A549 (cell line): ENCODE measurements at regions not wholly inside any gene's neighbourhood (a gene's known extent, or its start where the extent isn't known, plus 50 kb on each side); places are given as distances from the start of the nearest gene placed in this dataset.

Experiments used
- ATAC-seq, 2 experiments: fragments of 200-7000 bp in 1 of 2; fragments of >200 bp in 1 of 2; cut with Nextera tagmentation in 1 of 2; cut with Tn5 transposase in 1 of 2; 3 replicates each; pipeline versions ENCODE4 v1.8.0 to v1.9.1; 2018 to 2020; ENCODE audit warnings: mild to moderate bottlenecking in 1 of 2, moderate library complexity in 1 of 2
- CTCF ChIA-PET: fragments of 300-600 bp; sonication (Branson Sonifier 250); formaldehyde crosslinking; extraction: SDS; loops from one replicate; lab custom pipeline; 2021; ENCODE audit warnings: antibody characterized with exemption, inconsistent platforms; lab: Yijun Ruan, JAX
- POLR2A ChIA-PET: fragments of 350-600 bp; formaldehyde crosslinking; extraction: SDS; loops from one replicate; lab custom pipeline; 2021; ENCODE audit warnings: antibody characterized with exemption, inconsistent platforms; lab: Yijun Ruan, JAX
- DNase-seq, 2 experiments: peaks; one replicate each; pipeline versions ENCODE4 v3.0.0 to v3.0.0-alpha.2; 2011 to 2016; ENCODE audit warnings: low read depth in 1 of 2, low spot score in 1 of 2
- FAIRE-seq: peaks from 2 replicates; lab custom pipeline; 2011; peaks lifted over from hg19 to GRCh38; lab: Jason Lieb, UNC
- H3K27ac ChIP-seq, 2 experiments: fragments of >200 bp; sonication (Bioruptor Twin); formaldehyde crosslinking; 3 replicates each; pipeline ENCODE4 v1.5.1; 2016 to 2017
- H3K4me1 ChIP-seq: fragments of >200 bp; sonication (Bioruptor Twin); formaldehyde crosslinking; 3 replicates; pipeline ENCODE4 v1.6.1; 2016
- H3K4me2 ChIP-seq: fragments of >200 bp; sonication (Bioruptor Twin); formaldehyde crosslinking; 3 replicates; pipeline ENCODE4 v1.6.1; 2016
- H3K4me3 ChIP-seq: fragments of >200 bp; sonication (Bioruptor Twin); formaldehyde crosslinking; 3 replicates; pipeline ENCODE4 v1.5.1; 2016
- H3K9me3 ChIP-seq: fragments of >200 bp; sonication (Bioruptor Twin); formaldehyde crosslinking; 3 replicates; pipeline ENCODE4 v1.6.1; 2016
- BHLHE40 ChIP-seq: IDR thresholded peaks from 2 replicates; pipeline ENCODE4 v1.6.1; 2012; ENCODE audit warnings: low read depth, low read length, inconsistent platforms
- CBX8 ChIP-seq: fragments of 200-600 bp; sonication (generic); IDR thresholded peaks from 2 replicates; pipeline ENCODE4 v1.6.1; 2016
- EHF ChIP-seq: fragments of 250-450 bp; sonication (Bioruptor Pico); IDR thresholded peaks from 2 replicates; pipeline ENCODE4 v1.5.0; 2020; ENCODE audit warnings: mild to moderate bottlenecking
- EP300 ChIP-seq, 2 experiments: fragments of >200 bp; sonication (Bioruptor Twin); formaldehyde crosslinking; IDR thresholded peaks; 2 replicates in 1 of 2; 3 replicates in 1 of 2; pipeline ENCODE4 v1.6.1; 2016 to 2017
- HEYL ChIP-seq: fragments of 250-450 bp; sonication (Bioruptor Pico); IDR thresholded peaks from 2 replicates; pipeline ENCODE4 v1.8.0; 2021; ENCODE audit warnings: mild to moderate bottlenecking, moderate library complexity
- HOXA7 ChIP-seq: fragments of 250-450 bp; sonication (Bioruptor Pico); IDR thresholded peaks from 2 replicates; pipeline ENCODE4 v1.5.0; 2020; ENCODE audit warnings: mild to moderate bottlenecking, moderate library complexity
- HOXB5 ChIP-seq: fragments of 250-450 bp; sonication (Bioruptor Pico); IDR thresholded peaks from 2 replicates; pipeline ENCODE4 v1.5.0; 2020; ENCODE audit warnings: mild to moderate bottlenecking, moderate library complexity
- JUNB ChIP-seq: fragments of >200 bp; sonication (Bioruptor Twin); formaldehyde crosslinking; IDR thresholded peaks from 2 replicates; pipeline ENCODE4 v1.6.1; 2016
- NR3C1 ChIP-seq: fragments of >200 bp; sonication (Bioruptor Twin); formaldehyde crosslinking; IDR thresholded peaks from 3 replicates; pipeline ENCODE4 v1.6.1; 2017
- RCOR1 ChIP-seq: fragments of 150-350 bp; IDR thresholded peaks from 2 replicates; pipeline ENCODE4 v1.6.1; 2014; ENCODE audit warnings: antibody characterized with exemption, low read length, low read depth
- RFX5 ChIP-seq: fragments of 450-650 bp; IDR thresholded peaks from 2 replicates; pipeline ENCODE4 v1.7.1; 2014; ENCODE audit warnings: antibody characterized with exemption, mild to moderate bottlenecking, moderate library complexity
- SMC3 ChIP-seq: fragments of >200 bp; sonication (Bioruptor Twin); formaldehyde crosslinking; IDR thresholded peaks from 3 replicates; pipeline ENCODE4 v1.6.1; 2018; ENCODE audit warnings: inconsistent platforms
- WGBS: methylation state at CpG from one replicate; pipeline ENCODE4 v1.1.6; 2017; ENCODE audit errors: missing lambda C conversion rate; 5-methylcytosine and 5-hydroxymethylcytosine counted together
- TF ChIP-seq, protein P1 (sequence below): fragments of 150-350 bp; IDR thresholded peaks from 2 replicates; pipeline ENCODE4 v1.6.1; 2014; ENCODE audit warnings: low read depth, mild to moderate bottlenecking, low read length
- TF ChIP-seq, protein P2 (sequence below): fragments of 250-450 bp; sonication (Bioruptor Pico); IDR thresholded peaks from 2 replicates; pipeline ENCODE4 v1.5.0; 2020; ENCODE audit warnings: low read depth, mild to moderate bottlenecking, moderate library complexity
- TF ChIP-seq, protein P3 (sequence below): IDR thresholded peaks from 2 replicates; pipeline ENCODE4 v1.6.1; 2012
- TF ChIP-seq, protein P4 (sequence below): fragments of 450-650 bp; IDR thresholded peaks from 2 replicates; pipeline ENCODE4 v1.6.1; 2014; ENCODE audit warnings: antibody characterized with exemption
- TF ChIP-seq, protein P5 (sequence below): fragments of 250-450 bp; sonication (Bioruptor Pico); IDR thresholded peaks from 2 replicates; pipeline ENCODE4 v1.5.0; 2021; ENCODE audit warnings: mild to moderate bottlenecking, moderate library complexity, borderline replicate concordance
- TF ChIP-seq, protein P6 (sequence below): fragments of >200 bp; sonication (Bioruptor Twin); formaldehyde crosslinking; IDR thresholded peaks from 2 replicates; pipeline ENCODE4 v1.6.1; 2016

DNA sequence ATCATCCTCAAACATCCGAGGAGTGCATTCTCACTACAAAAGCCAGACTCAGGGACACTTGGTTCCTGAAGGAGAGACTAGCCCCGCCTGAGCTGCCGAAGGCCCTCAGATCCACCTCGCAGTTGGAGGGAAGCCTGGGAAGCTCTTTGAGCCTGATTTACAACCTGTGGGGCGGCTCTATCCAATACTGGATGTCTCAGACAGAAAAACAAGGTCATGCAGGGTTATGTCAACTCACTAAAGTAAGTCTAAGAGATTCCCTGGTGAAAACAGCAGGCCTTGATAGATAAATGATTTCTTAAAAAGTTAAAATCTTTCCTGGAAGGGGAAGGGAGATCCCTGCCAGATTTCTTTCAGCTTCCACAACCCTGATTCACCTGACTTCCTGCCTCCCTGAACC lies 284.3 kb downstream of the CYP26B1 start (continued):
- no peak for TF ChIP-seq RCOR1
- TF ChIP-seq, all 56 proteins: peak for 0

DNA sequence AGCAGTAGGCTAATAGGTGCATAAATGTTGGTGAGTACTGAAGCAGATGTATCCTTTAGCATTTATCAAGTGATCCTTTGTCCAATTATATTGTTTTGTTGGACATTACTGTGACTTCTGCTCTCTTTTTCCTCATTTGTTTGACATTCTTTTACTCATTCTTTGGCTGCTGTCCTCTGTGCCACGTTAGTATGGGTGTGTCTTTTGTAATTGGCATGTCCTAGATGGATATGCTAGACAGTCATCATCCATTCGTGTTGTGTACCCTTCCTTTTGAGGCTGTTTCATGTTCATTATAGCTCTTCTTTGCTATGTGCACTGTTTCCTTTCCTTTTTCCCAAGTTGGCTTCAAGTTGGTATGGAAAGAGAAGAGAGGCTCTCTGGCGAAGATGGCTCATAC lies 284.7 kb downstream of the CYP26B1 start:
- DNase-seq (no peak), FAIRE-seq (no peak), ATAC-seq (no peak)
- TF ChIP-seq HOXB5 = no peak
- ChIA-PET CTCF (interaction anchor here (1.0 to 1.5 kb wide), 4 partner anchors 10 to 253 kb away, joined by 3 read pairs; no protein-coding TSS in a partner anchor), POLR2A (no interaction called here)
- H3K4me2 ChIP-seq = no peak overlapping the region
- H3K4me1 ChIP-seq = no peaks in the 10 kb centered on the region
- H3K27ac ChIP-seq = no peak overlapping the region
- H3K9me3 ChIP-seq = no peaks in the 10 kb centered on the region
- H3K4me3 ChIP-seq = no peak overlapping the region
- WGBS = 22% methylated on average over 3 of the region's 3 CpGs

DNA sequence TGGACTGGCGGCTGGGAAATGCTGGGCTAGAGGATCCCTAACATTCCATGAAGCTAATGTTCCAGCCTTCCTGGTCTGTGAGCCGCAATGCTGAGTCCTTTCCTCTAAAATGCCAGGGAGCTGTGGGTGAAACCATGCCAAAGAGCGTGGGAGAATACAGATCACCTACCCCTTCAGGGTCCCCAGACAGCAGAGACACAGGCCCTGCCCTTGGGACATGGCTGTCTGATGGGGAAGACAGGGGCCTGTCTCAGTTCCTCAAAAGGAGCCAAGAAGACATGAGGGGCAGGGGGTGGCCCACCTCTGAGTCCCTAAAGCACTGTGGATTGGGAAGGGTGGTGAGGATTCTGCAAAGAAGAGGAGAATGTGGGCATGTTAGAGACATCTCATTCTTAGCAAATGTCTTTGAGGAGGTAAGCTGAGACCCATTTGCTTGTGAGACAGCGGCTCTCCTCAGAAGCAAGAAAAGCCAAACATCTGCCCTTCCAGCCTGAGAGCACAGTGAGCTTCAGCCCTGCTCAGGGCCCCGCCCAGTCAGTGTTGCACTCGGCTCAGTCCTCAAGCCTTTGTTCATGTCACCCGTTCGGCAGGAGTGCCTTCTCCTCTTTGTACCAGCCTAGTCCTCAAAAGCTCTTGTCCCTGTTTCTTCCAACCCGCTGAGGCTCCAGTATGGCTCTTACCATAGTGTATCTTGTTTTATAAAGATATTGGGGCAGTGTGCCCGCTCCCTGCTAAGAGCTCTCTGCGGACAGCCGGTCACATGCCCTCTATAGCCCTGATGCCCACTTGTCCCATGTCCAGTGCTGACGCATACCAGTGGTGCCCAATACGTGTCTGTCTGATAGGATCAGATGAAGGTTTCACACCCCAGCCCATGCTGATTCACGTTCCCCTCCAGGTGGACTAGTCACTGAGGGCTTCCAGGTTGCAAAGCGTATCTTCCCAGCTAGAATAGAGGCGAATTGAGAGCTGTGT lies 286.2 kb downstream of the CYP26B1 start:
- Histone ChIP-seq H3K9me3 (0 out of 3 replicates have a peak, but pooled peaks cover under 1% of the 10 kb centered on the region), H3K4me1 (no peaks in the 10 kb centered on the region), H3K4me2 (no peak overlapping the region), H3K4me3 (no peak overlapping the region), H3K27ac (no peak overlapping the region)
- DNase-seq (no peak), FAIRE-seq (no peak), ATAC-seq (peak in 1 of 2 experiments; percentile 23; a peak in 1 of 6 replicates)
- WGBS = 53% methylated on average over 17 of the region's 17 CpGs
- CTCF ChIA-PET = interaction anchor here (1.0 to 1.6 kb wide), 3 partner anchors 12 to 276 kb away, joined by 3 to 4 read pairs (median 4); no protein-coding TSS in a partner anchor
- TF ChIP-seq, protein P1, sequence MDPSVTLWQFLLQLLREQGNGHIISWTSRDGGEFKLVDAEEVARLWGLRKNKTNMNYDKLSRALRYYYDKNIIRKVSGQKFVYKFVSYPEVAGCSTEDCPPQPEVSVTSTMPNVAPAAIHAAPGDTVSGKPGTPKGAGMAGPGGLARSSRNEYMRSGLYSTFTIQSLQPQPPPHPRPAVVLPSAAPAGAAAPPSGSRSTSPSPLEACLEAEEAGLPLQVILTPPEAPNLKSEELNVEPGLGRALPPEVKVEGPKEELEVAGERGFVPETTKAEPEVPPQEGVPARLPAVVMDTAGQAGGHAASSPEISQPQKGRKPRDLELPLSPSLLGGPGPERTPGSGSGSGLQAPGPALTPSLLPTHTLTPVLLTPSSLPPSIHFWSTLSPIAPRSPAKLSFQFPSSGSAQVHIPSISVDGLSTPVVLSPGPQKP = no peak
- POLR2A ChIA-PET = no interaction called here

DNA sequence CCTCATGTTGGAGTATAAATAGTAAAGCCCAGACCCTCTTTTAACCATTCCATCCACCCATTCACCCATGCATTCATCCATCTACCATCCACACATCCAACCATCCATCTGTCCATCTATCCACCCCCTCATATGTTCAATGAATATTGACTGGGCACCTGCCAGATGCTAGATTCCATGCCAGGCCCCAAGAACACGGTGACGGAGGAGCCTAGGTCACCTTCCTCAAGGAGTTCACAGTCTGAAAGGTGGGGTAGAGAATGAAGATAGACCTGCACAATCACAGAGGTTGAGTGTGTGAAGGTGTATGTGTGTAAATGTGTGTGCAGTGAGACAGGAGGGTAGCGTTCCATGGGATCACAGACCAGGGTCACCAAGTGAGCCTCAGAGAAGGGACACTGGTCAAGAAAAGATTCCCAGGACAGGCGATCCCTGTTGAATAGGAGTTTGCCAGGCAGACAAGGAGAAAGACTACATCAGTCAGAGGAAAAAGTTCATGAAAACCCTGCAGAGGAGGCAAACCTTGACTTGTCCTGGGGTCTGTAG lies 287.2 kb downstream of the CYP26B1 start:
- Histone ChIP-seq H3K4me3 (no peak overlapping the region), H3K4me2 (no peak overlapping the region), H3K27ac (no peak overlapping the region), H3K9me3 (peaks cover 11% of the 10 kb centered on the region; the same call in 2 of the 3 replicates), H3K4me1 (no peaks in the 10 kb centered on the region)
- DNase-seq (no peak), ATAC-seq (no peak), FAIRE-seq (no peak)
- WGBS = 45% methylated on average over 4 of the region's 4 CpGs
- CTCF ChIA-PET = no interaction called here
- POLR2A ChIA-PET = no interaction called here
- TF ChIP-seq, protein P2, sequence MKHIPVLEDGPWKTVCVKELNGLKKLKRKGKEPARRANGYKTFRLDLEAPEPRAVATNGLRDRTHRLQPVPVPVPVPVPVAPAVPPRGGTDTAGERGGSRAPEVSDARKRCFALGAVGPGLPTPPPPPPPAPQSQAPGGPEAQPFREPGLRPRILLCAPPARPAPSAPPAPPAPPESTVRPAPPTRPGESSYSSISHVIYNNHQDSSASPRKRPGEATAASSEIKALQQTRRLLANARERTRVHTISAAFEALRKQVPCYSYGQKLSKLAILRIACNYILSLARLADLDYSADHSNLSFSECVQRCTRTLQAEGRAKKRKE (CRISPR knock-in tag) = no peak
- TF ChIP-seq SMC3 (no peak), EP300 (IDR thresholded peaks at IDR 0.05) (no peak), JUNB (no peak), RFX5 (no peak), CBX8 (no peak), BHLHE40 (no peak), HOXA7 (no peak), EHF (CRISPR knock-in tag) (no peak), HEYL (CRISPR knock-in tag) (no peak), NR3C1 (no peak)
- TF ChIP-seq, protein P3, sequence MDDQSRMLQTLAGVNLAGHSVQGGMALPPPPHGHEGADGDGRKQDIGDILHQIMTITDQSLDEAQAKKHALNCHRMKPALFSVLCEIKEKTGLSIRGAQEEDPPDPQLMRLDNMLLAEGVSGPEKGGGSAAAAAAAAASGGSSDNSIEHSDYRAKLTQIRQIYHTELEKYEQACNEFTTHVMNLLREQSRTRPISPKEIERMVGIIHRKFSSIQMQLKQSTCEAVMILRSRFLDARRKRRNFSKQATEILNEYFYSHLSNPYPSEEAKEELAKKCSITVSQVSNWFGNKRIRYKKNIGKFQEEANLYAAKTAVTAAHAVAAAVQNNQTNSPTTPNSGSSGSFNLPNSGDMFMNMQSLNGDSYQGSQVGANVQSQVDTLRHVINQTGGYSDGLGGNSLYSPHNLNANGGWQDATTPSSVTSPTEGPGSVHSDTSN = no peak
- TF ChIP-seq, protein P1 = no peak
- TF ChIP-seq, protein P4, sequence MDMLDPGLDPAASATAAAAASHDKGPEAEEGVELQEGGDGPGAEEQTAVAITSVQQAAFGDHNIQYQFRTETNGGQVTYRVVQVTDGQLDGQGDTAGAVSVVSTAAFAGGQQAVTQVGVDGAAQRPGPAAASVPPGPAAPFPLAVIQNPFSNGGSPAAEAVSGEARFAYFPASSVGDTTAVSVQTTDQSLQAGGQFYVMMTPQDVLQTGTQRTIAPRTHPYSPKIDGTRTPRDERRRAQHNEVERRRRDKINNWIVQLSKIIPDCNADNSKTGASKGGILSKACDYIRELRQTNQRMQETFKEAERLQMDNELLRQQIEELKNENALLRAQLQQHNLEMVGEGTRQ = no peak
- TF ChIP-seq, protein P5, sequence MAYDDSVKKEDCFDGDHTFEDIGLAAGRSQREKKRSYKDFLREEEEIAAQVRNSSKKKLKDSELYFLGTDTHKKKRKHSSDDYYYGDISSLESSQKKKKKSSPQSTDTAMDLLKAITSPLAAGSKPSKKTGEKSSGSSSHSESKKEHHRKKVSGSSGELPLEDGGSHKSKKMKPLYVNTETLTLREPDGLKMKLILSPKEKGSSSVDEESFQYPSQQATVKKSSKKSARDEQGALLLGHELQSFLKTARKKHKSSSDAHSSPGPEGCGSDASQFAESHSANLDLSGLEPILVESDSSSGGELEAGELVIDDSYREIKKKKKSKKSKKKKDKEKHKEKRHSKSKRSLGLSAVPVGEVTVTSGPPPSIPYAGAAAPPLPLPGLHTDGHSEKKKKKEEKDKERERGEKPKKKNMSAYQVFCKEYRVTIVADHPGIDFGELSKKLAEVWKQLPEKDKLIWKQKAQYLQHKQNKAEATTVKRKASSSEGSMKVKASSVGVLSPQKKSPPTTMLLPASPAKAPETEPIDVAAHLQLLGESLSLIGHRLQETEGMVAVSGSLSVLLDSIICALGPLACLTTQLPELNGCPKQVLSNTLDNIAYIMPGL (CRISPR knock-in tag) = no peak
- TF ChIP-seq, protein P6, sequence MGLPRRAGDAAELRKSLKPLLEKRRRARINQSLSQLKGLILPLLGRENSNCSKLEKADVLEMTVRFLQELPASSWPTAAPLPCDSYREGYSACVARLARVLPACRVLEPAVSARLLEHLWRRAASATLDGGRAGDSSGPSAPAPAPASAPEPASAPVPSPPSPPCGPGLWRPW = no peak
